Liver (tissue), 8 donors: ENCODE measurements at regions not wholly inside any gene's neighbourhood (a gene's known extent, or its start where the extent isn't known, plus 50 kb on each side); places are given as distances from the start of the nearest gene placed in this dataset.

Experiments
- DNase-seq: peaks from one replicate; pipeline ENCODE4 v3.0.0-alpha.2; 2017; ENCODE audit warnings: low spot score
- H3K27ac ChIP-seq, 2 donors: one replicate each; pipeline ENCODE4 v1.7.0; 2013; ENCODE audit warnings: inconsistent platforms in 2 of 2, low read length in 2 of 2, control low read depth in 1 of 2, low read depth in 1 of 2, mild to moderate bottlenecking in 1 of 2
- H3K27me3 ChIP-seq, 4 donors: one replicate each; pipeline versions ENCODE4 v1.6.1 to v1.7.0; 2013; ENCODE audit warnings: low read length in 3 of 4, inconsistent platforms in 1 of 4, mild to moderate bottlenecking in 1 of 4, moderate library complexity in 1 of 4; ENCODE audit not compliant: control insufficient read depth in 4 of 4, insufficient read depth in 4 of 4
- H3K36me3 ChIP-seq, 4 donors: one replicate each; pipeline versions ENCODE4 v1.6.1 to v1.7.0; 2013; ENCODE audit warnings: low read length in 3 of 4, mild to moderate bottlenecking in 3 of 4, low read depth in 1 of 4, moderate library complexity in 1 of 4; ENCODE audit not compliant: control insufficient read depth in 4 of 4, insufficient read depth in 3 of 4
- H3K4me1 ChIP-seq, 4 donors: one replicate each; pipeline versions ENCODE4 v1.6.1 to v1.7.0; 2013; ENCODE audit warnings: low read length in 3 of 4, mild to moderate bottlenecking in 3 of 4, moderate library complexity in 1 of 4; ENCODE audit not compliant: control insufficient read depth in 4 of 4, insufficient read depth in 4 of 4
- H3K4me3 ChIP-seq, 3 donors: one replicate each; pipeline versions ENCODE4 v1.6.1 to v1.7.0; 2013; ENCODE audit warnings: low read length in 3 of 3, control low read depth in 1 of 3, low read depth in 1 of 3, mild to moderate bottlenecking in 1 of 3
- H3K9ac ChIP-seq, 2 donors: one replicate each; pipeline ENCODE4 v1.7.0; 2013; ENCODE audit warnings: low read length in 2 of 2, mild to moderate bottlenecking in 2 of 2, moderate library complexity in 2 of 2, control low read depth in 1 of 2, low read depth in 1 of 2
- H3K9me3 ChIP-seq, 4 donors: one replicate each; pipeline versions ENCODE4 v1.6.1 to v1.7.0; 2013; ENCODE audit warnings: low read length in 3 of 4; ENCODE audit not compliant: control insufficient read depth in 4 of 4
- EGR1 ChIP-seq, 2 donors: IDR thresholded peaks; 2 replicates each; pipeline ENCODE4 v1.6.1; 2016 to 2018; ENCODE audit warnings: antibody characterized with exemption in 2 of 2, low read depth in 2 of 2
- FOXA1 ChIP-seq: IDR thresholded peaks from 2 replicates; pipeline ENCODE4 v1.6.1; 2016; ENCODE audit warnings: antibody characterized with exemption
- FOXA2 ChIP-seq: IDR thresholded peaks from 2 replicates; pipeline ENCODE4 v1.6.1; 2016; ENCODE audit warnings: antibody characterized with exemption
- GABPA ChIP-seq, 2 donors: IDR thresholded peaks in 1 of 2; conservative IDR thresholded peaks in 1 of 2; 2 replicates each; pipeline ENCODE4 v1.6.1; 2016; ENCODE audit warnings: antibody characterized with exemption in 2 of 2, mild to moderate bottlenecking in 1 of 2, moderate library complexity in 1 of 2
- HNF4A ChIP-seq, 2 donors: conservative IDR thresholded peaks; 2 replicates each; pipeline ENCODE4 v1.6.1; 2016; ENCODE audit warnings: antibody characterized with exemption in 2 of 2, mild to moderate bottlenecking in 2 of 2
- HNF4G ChIP-seq: IDR thresholded peaks from 2 replicates; pipeline ENCODE4 v1.6.1; 2016; ENCODE audit warnings: antibody characterized with exemption
- JUND ChIP-seq, 2 donors: IDR thresholded peaks; 2 replicates each; pipeline ENCODE4 v1.6.1; 2016; ENCODE audit warnings: antibody characterized with exemption in 2 of 2
- NR2F2 ChIP-seq: IDR thresholded peaks from 2 replicates; pipeline ENCODE4 v1.6.1; 2016; ENCODE audit warnings: antibody characterized with exemption
- RAD21 ChIP-seq, 2 donors: IDR thresholded peaks; 2 replicates each; pipeline ENCODE4 v1.6.1; 2016; ENCODE audit warnings: antibody characterized with exemption in 2 of 2, mild to moderate bottlenecking in 2 of 2
- RXRA ChIP-seq, 2 donors: IDR thresholded peaks; 2 replicates each; pipeline ENCODE4 v1.6.1; 2017 to 2018; ENCODE audit warnings: antibody characterized with exemption in 2 of 2, mild to moderate bottlenecking in 1 of 2
- SP1 ChIP-seq: IDR thresholded peaks from 2 replicates; pipeline ENCODE4 v1.6.1; 2018; ENCODE audit warnings: antibody characterized with exemption, mild to moderate bottlenecking
- TAF1 ChIP-seq: conservative IDR thresholded peaks from 2 replicates; pipeline ENCODE4 v1.6.1; 2016; ENCODE audit warnings: antibody characterized with exemption, mild to moderate bottlenecking
- YY1 ChIP-seq: IDR thresholded peaks from 2 replicates; pipeline ENCODE4 v1.6.1; 2016; ENCODE audit warnings: antibody characterized with exemption, mild to moderate bottlenecking
- WGBS: extraction: QIAGEN DNeasy Blood & Tissue Kit; methylation state at CpG from one replicate; pipeline ENCODE4 v1.1.7; 2013; 5-methylcytosine and 5-hydroxymethylcytosine counted together
- TF ChIP-seq, protein P1 (sequence below): IDR thresholded peaks from 2 replicates; pipeline ENCODE4 v1.6.1; 2016; ENCODE audit warnings: antibody characterized with exemption
- TF ChIP-seq, protein P2 (sequence below): IDR thresholded peaks from 2 replicates; pipeline ENCODE4 v1.6.1; 2016; ENCODE audit warnings: antibody characterized with exemption, mild to moderate bottlenecking
- TF ChIP-seq, protein P3 (sequence below): IDR thresholded peaks from 2 replicates; pipeline ENCODE4 v1.6.1; 2016; ENCODE audit warnings: antibody characterized with exemption
- TF ChIP-seq, protein P4 (sequence below): fragments of 150-350 bp; IDR thresholded peaks from 2 replicates; pipeline ENCODE4 v1.5.1; 2017; ENCODE audit warnings: improper control_type of control experiment, low read depth, low read length; ENCODE audit not compliant: missing input control
- TF ChIP-seq, protein P5 (sequence below): IDR thresholded peaks from 2 replicates; pipeline ENCODE4 v1.6.1; 2016; ENCODE audit warnings: antibody characterized with exemption
- donor health status: healthy.
- donor health status: healthy.
- donor health status: healthy.
- donor health status: healthy.
- donor health status: healthy.

DNA sequence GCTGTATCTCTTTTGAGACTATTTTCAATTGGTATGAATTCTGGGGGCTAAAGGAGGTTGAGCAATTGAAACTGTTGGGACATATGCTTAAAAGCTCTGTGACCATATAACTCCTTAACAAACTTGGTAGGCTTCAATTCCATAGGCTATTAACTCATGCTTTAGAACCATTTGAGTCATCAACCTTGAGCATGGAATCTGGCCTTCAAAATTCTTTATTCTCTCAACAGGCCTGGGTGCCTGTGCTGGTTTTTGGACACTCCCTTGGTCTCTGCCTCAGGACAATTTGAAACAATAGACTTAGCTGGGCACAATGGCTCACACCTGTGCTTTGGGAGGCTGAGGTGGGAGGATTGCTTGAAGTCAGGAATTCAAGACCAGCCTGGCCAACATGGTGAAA lies 61.4 kb upstream of the EPB41L4A start (continued):
- TF ChIP-seq GABPA (IDR thresholded peaks at IDR 0.05 in 1 of 2, conservative IDR thresholded peaks at IDR 0.05 in 1 of 2): no peak

DNA sequence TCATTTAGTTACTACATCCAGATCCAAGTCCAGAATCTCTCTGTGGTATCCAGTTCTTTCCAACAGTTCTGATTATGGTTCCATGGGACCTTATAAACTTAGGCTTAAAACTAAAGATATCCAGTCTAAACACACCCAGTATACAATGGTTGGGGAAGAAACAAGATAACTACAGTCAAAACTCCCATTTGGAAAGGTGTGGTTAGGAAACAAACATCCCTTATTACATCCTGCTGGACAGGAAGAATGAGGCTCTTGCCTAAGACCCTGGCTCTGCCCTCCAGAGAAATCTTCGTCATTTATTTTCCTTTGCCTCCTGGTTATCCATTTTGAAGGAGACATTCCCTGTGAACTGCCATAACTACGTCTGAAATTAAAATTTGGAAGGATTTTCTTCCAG lies 64.6 kb upstream of the EPB41L4A start:
- no peaks in the 10 kb centered on the region for H3K9me3 ChIP-seq
- TF ChIP-seq RAD21 (IDR thresholded peaks at IDR 0.05): no peak
- TF ChIP-seq RXRA (IDR thresholded peaks at IDR 0.05): no peak
- no peak for TF ChIP-seq JUND (IDR thresholded peaks at IDR 0.05)
- no peak for TF ChIP-seq SP1
- TF ChIP-seq, protein P1, sequence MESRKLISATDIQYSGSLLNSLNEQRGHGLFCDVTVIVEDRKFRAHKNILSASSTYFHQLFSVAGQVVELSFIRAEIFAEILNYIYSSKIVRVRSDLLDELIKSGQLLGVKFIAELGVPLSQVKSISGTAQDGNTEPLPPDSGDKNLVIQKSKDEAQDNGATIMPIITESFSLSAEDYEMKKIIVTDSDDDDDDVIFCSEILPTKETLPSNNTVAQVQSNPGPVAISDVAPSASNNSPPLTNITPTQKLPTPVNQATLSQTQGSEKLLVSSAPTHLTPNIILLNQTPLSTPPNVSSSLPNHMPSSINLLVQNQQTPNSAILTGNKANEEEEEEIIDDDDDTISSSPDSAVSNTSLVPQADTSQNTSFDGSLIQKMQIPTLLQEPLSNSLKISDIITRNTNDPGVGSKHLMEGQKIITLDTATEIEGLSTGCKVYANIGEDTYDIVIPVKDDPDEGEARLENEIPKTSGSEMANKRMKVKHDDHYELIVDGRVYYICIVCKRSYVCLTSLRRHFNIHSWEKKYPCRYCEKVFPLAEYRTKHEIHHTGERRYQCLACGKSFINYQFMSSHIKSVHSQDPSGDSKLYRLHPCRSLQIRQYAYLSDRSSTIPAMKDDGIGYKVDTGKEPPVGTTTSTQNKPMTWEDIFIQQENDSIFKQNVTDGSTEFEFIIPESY: no peak
- TF ChIP-seq, protein P2, sequence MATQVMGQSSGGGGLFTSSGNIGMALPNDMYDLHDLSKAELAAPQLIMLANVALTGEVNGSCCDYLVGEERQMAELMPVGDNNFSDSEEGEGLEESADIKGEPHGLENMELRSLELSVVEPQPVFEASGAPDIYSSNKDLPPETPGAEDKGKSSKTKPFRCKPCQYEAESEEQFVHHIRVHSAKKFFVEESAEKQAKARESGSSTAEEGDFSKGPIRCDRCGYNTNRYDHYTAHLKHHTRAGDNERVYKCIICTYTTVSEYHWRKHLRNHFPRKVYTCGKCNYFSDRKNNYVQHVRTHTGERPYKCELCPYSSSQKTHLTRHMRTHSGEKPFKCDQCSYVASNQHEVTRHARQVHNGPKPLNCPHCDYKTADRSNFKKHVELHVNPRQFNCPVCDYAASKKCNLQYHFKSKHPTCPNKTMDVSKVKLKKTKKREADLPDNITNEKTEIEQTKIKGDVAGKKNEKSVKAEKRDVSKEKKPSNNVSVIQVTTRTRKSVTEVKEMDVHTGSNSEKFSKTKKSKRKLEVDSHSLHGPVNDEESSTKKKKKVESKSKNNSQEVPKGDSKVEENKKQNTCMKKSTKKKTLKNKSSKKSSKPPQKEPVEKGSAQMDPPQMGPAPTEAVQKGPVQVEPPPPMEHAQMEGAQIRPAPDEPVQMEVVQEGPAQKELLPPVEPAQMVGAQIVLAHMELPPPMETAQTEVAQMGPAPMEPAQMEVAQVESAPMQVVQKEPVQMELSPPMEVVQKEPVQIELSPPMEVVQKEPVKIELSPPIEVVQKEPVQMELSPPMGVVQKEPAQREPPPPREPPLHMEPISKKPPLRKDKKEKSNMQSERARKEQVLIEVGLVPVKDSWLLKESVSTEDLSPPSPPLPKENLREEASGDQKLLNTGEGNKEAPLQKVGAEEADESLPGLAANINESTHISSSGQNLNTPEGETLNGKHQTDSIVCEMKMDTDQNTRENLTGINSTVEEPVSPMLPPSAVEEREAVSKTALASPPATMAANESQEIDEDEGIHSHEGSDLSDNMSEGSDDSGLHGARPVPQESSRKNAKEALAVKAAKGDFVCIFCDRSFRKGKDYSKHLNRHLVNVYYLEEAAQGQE: no peak
- no peak for TF ChIP-seq GABPA (IDR thresholded peaks at IDR 0.05 in 1 of 2, conservative IDR thresholded peaks at IDR 0.05 in 1 of 2)
- no peak for TF ChIP-seq FOXA2
- TF ChIP-seq FOXA1: no peak
- TF ChIP-seq, protein P3, sequence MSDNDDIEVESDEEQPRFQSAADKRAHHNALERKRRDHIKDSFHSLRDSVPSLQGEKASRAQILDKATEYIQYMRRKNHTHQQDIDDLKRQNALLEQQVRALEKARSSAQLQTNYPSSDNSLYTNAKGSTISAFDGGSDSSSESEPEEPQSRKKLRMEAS: no peak
- TF ChIP-seq HNF4G: no peak
- TF ChIP-seq, protein P4, sequence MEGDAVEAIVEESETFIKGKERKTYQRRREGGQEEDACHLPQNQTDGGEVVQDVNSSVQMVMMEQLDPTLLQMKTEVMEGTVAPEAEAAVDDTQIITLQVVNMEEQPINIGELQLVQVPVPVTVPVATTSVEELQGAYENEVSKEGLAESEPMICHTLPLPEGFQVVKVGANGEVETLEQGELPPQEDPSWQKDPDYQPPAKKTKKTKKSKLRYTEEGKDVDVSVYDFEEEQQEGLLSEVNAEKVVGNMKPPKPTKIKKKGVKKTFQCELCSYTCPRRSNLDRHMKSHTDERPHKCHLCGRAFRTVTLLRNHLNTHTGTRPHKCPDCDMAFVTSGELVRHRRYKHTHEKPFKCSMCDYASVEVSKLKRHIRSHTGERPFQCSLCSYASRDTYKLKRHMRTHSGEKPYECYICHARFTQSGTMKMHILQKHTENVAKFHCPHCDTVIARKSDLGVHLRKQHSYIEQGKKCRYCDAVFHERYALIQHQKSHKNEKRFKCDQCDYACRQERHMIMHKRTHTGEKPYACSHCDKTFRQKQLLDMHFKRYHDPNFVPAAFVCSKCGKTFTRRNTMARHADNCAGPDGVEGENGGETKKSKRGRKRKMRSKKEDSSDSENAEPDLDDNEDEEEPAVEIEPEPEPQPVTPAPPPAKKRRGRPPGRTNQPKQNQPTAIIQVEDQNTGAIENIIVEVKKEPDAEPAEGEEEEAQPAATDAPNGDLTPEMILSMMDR: no peak
- no peak for TF ChIP-seq TAF1
- TF ChIP-seq NR2F2: no peak
- TF ChIP-seq YY1: no peak
- TF ChIP-seq EGR1 (IDR thresholded peaks at IDR 0.05; ENCODE audit: low read depth in 2 of 2): no peak
- TF ChIP-seq, protein P5, sequence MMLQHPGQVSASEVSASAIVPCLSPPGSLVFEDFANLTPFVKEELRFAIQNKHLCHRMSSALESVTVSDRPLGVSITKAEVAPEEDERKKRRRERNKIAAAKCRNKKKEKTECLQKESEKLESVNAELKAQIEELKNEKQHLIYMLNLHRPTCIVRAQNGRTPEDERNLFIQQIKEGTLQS: no peak
- no peak for TF ChIP-seq HNF4A (conservative IDR thresholded peaks at IDR 0.05)
- no peak overlapping the region for H3K9ac ChIP-seq
- WGBS: 72% methylated on average over 2 of the region's 2 CpGs
- H3K27ac ChIP-seq: no peak overlapping the region
- H3K4me3 ChIP-seq: no peak overlapping the region
- H3K36me3 ChIP-seq: no peaks in the 10 kb centered on the region
- DNase-seq: no peak
- H3K27me3 ChIP-seq: no peaks in the 10 kb centered on the region
- no peaks in the 10 kb centered on the region for H3K4me1 ChIP-seq
